Progenitor cell of endocrine pancreas (in vitro differentiated cells): ENCODE measurements at regions not wholly inside any gene's neighbourhood (a gene's known extent, or its start where the extent isn't known, plus 50 kb on each side); places are given as distances from the start of the nearest gene placed in this dataset.

Experiments used
- DNase-seq: peaks from one replicate; pipeline ENCODE4 v3.0.0; 2021; ENCODE audit warnings: low spot score; ENCODE audit not compliant: unreplicated experiment
- H3K27ac Mint-ChIP-seq: 2 replicates; pipeline ENCODE4 v1.8.0; 2021; ENCODE audit warnings: mild to moderate bottlenecking, moderate library complexity, mixed read lengths
- H3K27me3 Mint-ChIP-seq: 2 replicates; pipeline ENCODE4 v1.8.0; 2021; ENCODE audit warnings: mixed read lengths
- H3K36me3 Mint-ChIP-seq: 2 replicates; pipeline ENCODE4 v1.8.0; 2022; ENCODE audit warnings: mixed read lengths; ENCODE audit not compliant: insufficient read depth
- H3K4me1 Mint-ChIP-seq: 2 replicates; pipeline ENCODE4 v1.8.0; 2021; ENCODE audit warnings: low read depth, mixed read lengths
- H3K4me3 Mint-ChIP-seq: 2 replicates; pipeline ENCODE4 v1.8.0; 2021; ENCODE audit warnings: low read depth, mild to moderate bottlenecking, moderate library complexity, mixed read lengths
- H3K9me3 Mint-ChIP-seq: 2 replicates; pipeline ENCODE4 v1.8.0; 2021; ENCODE audit warnings: low read depth, mixed read lengths
- TF ChIP-seq, protein P1 (sequence below): fragments of 200-600 bp; sonication (generic); IDR thresholded peaks from one replicate; pipeline ENCODE4 v1.5.0; 2021; ENCODE audit warnings: antibody characterized with exemption, mild to moderate bottlenecking; ENCODE audit not compliant: unreplicated experiment

- no peak for DNase-seq
- Mint-ChIP-seq H3K4me3 (no peak overlapping the region), H3K9me3 (peaks cover 9% of the 10 kb centered on the region), H3K4me1 (peaks cover 13% of the 10 kb centered on the region), H3K36me3 (no peaks in the 10 kb centered on the region), H3K27me3 (no peaks in the 10 kb centered on the region), H3K27ac (no peak overlapping the region)
- TF ChIP-seq, protein P1, sequence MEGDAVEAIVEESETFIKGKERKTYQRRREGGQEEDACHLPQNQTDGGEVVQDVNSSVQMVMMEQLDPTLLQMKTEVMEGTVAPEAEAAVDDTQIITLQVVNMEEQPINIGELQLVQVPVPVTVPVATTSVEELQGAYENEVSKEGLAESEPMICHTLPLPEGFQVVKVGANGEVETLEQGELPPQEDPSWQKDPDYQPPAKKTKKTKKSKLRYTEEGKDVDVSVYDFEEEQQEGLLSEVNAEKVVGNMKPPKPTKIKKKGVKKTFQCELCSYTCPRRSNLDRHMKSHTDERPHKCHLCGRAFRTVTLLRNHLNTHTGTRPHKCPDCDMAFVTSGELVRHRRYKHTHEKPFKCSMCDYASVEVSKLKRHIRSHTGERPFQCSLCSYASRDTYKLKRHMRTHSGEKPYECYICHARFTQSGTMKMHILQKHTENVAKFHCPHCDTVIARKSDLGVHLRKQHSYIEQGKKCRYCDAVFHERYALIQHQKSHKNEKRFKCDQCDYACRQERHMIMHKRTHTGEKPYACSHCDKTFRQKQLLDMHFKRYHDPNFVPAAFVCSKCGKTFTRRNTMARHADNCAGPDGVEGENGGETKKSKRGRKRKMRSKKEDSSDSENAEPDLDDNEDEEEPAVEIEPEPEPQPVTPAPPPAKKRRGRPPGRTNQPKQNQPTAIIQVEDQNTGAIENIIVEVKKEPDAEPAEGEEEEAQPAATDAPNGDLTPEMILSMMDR, result no peak
Measured at GRCh38 chr7:91771394-91771793, 109.1 kb downstream of the MTERF1 start.

GRCh38 chr7:91771921-91772815 lies 108.3 kb downstream of the MTERF1 start:
- TF ChIP-seq, protein P1, result no peak
- Mint-ChIP-seq H3K4me3 (no peak overlapping the region), H3K27me3 (no peaks in the 10 kb centered on the region), H3K27ac (no peak overlapping the region), H3K9me3 (peaks cover 6% of the 10 kb centered on the region), H3K36me3 (no peaks in the 10 kb centered on the region), H3K4me1 (peaks cover 13% of the 10 kb centered on the region)
- no peak for DNase-seq

DNA sequence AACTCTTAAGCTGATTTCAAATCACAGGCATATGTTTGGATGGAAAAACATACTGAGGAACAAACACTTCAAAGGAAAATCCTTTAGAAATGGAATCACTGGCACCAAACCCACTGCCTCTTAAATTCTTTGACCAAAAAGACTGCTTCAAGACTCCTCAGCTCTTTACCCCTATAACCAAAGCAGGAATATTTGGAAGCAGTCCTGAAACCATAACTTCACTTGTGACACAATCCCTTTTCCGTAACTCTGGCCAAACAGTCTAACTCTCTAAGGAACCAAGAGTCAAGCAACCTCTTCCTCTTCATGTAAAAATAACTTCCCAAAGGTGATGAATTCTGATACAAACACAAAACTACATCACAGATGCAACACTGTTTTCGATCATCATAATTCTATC lies 104.3 kb downstream of the MTERF1 start:
- Mint-ChIP-seq H3K4me1 (peaks cover 17% of the 10 kb centered on the region), H3K27ac (no peak overlapping the region), H3K27me3 (no peaks in the 10 kb centered on the region), H3K9me3 (peaks cover 4% of the 10 kb centered on the region), H3K36me3 (no peaks in the 10 kb centered on the region), H3K4me3 (no peak overlapping the region)
- DNase-seq, result no peak
- TF ChIP-seq, protein P1, result no peak

- Mint-ChIP-seq H3K27me3 (no peaks in the 10 kb centered on the region), H3K4me3 (no peak overlapping the region), H3K36me3 (no peaks in the 10 kb centered on the region), H3K4me1 (peaks cover 9% of the 10 kb centered on the region), H3K27ac (no peak overlapping the region), H3K9me3 (peaks cover 4% of the 10 kb centered on the region)
- TF ChIP-seq, protein P1, result no peak
- no peak for DNase-seq
Measured at GRCh38 chr7:91777522-91777921, 103.0 kb downstream of the MTERF1 start.

DNA sequence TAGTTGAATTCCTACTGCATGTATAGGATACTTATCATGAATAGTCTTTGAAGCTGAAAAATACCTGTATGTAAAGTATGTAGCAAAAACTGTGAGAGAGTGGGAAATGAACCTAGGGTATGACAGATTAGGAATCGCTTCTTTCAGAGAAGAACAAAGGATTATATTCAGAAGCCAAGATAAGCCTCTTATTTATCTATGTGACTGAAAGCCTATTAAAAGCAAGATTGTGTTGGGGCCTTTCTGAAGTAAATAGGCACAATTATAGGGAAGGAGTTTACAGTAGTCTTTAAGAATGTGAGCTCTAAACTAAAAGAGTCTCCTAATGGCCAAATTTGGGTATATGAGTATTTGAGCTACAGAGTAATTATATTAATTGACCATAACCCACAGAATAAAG lies 102.1 kb downstream of the MTERF1 start:
- Mint-ChIP-seq H3K27me3 (no peaks in the 10 kb centered on the region), H3K27ac (no peak overlapping the region), H3K9me3 (peaks cover 4% of the 10 kb centered on the region), H3K36me3 (no peaks in the 10 kb centered on the region), H3K4me3 (no peak overlapping the region), H3K4me1 (peaks cover 9% of the 10 kb centered on the region)
- TF ChIP-seq, protein P1, result no peak
- no peak for DNase-seq
